ENCODE measurements at regions not wholly inside any gene's neighbourhood (a gene's known extent, or its start where the extent isn't known, plus 50 kb on each side); places are given as distances from the start of the nearest gene placed in this dataset.

DNA sequence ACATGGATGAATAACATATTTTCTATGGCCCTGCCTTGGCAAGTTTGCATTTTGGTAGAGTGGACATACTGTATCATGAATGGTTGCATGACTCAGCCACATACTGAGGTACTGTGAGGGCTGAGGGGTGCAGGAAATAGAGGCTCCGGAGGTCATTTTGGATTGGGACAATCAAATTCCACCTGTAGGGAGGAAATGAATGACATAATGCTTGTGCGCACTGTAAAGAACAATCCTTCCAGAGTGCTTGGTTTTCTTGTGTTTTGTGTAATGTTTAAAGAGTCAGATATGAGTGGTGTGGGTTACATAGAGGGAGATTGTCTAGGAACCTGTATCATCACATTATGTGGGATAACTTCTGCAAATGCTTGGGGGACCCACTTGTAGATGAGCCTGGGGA, 329.9 kb upstream of the PROX1 start:
- TF ChIP-seq ZNF121 (CRISPR knock-in tag; IDR thresholded peaks at IDR 0.05) (no peak), ZNF317 (CRISPR knock-in tag; IDR thresholded peaks at IDR 0.05; ENCODE audit: borderline replicate concordance, low read depth) (no peak), ZSCAN18 (CRISPR knock-in tag; IDR thresholded peaks at IDR 0.05) (no peak), ATF1 (CRISPR knock-in tag; IDR thresholded peaks at IDR 0.05) (no peak), ZNF138 (CRISPR knock-in tag; conservative IDR thresholded peaks at IDR 0.05) (no peak), JUN (CRISPR knock-in tag; IDR thresholded peaks at IDR 0.05) (no peak), SOX15 (CRISPR knock-in tag; IDR thresholded peaks at IDR 0.05) (no peak), NR3C1 (CRISPR knock-in tag; conservative IDR thresholded peaks at IDR 0.05; ENCODE audit: low read depth) (no peak), NR1H2 (CRISPR knock-in tag; IDR thresholded peaks at IDR 0.05) (no peak)
- TF ChIP-seq, protein P1, sequence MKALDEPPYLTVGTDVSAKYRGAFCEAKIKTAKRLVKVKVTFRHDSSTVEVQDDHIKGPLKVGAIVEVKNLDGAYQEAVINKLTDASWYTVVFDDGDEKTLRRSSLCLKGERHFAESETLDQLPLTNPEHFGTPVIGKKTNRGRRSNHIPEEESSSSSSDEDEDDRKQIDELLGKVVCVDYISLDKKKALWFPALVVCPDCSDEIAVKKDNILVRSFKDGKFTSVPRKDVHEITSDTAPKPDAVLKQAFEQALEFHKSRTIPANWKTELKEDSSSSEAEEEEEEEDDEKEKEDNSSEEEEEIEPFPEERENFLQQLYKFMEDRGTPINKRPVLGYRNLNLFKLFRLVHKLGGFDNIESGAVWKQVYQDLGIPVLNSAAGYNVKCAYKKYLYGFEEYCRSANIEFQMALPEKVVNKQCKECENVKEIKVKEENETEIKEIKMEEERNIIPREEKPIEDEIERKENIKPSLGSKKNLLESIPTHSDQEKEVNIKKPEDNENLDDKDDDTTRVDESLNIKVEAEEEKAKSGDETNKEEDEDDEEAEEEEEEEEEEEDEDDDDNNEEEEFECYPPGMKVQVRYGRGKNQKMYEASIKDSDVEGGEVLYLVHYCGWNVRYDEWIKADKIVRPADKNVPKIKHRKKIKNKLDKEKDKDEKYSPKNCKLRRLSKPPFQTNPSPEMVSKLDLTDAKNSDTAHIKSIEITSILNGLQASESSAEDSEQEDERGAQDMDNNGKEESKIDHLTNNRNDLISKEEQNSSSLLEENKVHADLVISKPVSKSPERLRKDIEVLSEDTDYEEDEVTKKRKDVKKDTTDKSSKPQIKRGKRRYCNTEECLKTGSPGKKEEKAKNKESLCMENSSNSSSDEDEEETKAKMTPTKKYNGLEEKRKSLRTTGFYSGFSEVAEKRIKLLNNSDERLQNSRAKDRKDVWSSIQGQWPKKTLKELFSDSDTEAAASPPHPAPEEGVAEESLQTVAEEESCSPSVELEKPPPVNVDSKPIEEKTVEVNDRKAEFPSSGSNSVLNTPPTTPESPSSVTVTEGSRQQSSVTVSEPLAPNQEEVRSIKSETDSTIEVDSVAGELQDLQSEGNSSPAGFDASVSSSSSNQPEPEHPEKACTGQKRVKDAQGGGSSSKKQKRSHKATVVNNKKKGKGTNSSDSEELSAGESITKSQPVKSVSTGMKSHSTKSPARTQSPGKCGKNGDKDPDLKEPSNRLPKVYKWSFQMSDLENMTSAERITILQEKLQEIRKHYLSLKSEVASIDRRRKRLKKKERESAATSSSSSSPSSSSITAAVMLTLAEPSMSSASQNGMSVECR (CRISPR knock-in tag; IDR thresholded peaks at IDR 0.05; ENCODE audit: borderline replicate concordance) = no peak
- TF ChIP-seq, protein P2, sequence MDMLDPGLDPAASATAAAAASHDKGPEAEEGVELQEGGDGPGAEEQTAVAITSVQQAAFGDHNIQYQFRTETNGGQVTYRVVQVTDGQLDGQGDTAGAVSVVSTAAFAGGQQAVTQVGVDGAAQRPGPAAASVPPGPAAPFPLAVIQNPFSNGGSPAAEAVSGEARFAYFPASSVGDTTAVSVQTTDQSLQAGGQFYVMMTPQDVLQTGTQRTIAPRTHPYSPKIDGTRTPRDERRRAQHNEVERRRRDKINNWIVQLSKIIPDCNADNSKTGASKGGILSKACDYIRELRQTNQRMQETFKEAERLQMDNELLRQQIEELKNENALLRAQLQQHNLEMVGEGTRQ (CRISPR knock-in tag; IDR thresholded peaks at IDR 0.05) = no peak
- ATAC-seq = no peak

DNA sequence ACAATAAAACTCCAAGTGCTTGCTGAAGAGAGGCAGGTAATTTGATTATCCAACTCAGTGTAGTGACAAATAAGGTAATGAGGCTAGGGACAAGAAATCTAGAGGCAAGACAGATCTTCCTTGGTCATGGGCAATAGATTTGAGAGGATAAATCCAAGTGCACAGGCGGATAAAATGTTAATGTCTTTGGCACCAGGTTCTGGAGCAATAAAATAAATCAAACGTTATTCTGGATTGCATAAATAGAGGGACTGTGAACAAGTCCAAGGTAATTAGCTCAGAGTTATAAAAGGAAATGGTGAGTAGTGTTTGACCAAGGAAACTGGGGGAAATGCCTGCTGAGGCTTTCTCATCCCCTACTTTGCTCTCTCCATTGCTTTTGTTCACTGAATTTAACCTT, 329.3 kb upstream of the PROX1 start:
- no peaks in the 10 kb centered on the region for H3K36me3 Mint-ChIP-seq
- ChIA-PET POLR2A (no interaction called here), CTCF (no interaction called here)
- no peaks in the 10 kb centered on the region for H3K9me3 Mint-ChIP-seq
- H3K4me3 Mint-ChIP-seq = no peak overlapping the region
- no peak for ATAC-seq
- no peak overlapping the region for H3K27ac Mint-ChIP-seq
- no peaks in the 10 kb centered on the region for H3K27me3 Mint-ChIP-seq (ENCODE audit: low read depth)
- H3K4me1 Mint-ChIP-seq = peaks cover 4% of the 10 kb centered on the region
- no peak for DNase-seq (ENCODE audit: low spot score)
- TF ChIP-seq CREM (CRISPR knock-in tag; IDR thresholded peaks at IDR 0.05) (no peak), SMAD3 (CRISPR knock-in tag; IDR thresholded peaks at IDR 0.05; ENCODE audit: borderline replicate concordance) (no peak), ERG (CRISPR knock-in tag; IDR thresholded peaks at IDR 0.05) (no peak), KAT7 (CRISPR knock-in tag; IDR thresholded peaks at IDR 0.05; ENCODE audit: borderline replicate concordance) (no peak), MYBL2 (CRISPR knock-in tag; IDR thresholded peaks at IDR 0.05) (no peak), ELF4 (CRISPR knock-in tag; IDR thresholded peaks at IDR 0.05; ENCODE audit: low read depth) (no peak), ZNF396 (CRISPR knock-in tag; IDR thresholded peaks at IDR 0.05; ENCODE audit: borderline replicate concordance) (no peak), ZNF263 (CRISPR knock-in tag; IDR thresholded peaks at IDR 0.05; ENCODE audit: low read depth) (no peak), NFATC4 (CRISPR knock-in tag; IDR thresholded peaks at IDR 0.05) (no peak), CDX4 (CRISPR knock-in tag; IDR thresholded peaks at IDR 0.05; ENCODE audit: borderline replicate concordance) (no peak)
- TF ChIP-seq, protein P3, sequence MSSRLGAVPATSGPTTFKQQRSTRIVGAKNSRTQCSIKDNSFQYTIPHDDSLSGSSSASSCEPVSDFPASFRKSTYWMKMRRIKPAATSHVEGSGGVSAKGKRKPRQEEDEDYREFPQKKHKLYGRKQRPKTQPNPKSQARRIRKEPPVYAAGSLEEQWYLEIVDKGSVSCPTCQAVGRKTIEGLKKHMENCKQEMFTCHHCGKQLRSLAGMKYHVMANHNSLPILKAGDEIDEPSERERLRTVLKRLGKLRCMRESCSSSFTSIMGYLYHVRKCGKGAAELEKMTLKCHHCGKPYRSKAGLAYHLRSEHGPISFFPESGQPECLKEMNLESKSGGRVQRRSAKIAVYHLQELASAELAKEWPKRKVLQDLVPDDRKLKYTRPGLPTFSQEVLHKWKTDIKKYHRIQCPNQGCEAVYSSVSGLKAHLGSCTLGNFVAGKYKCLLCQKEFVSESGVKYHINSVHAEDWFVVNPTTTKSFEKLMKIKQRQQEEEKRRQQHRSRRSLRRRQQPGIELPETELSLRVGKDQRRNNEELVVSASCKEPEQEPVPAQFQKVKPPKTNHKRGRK (CRISPR knock-in tag; IDR thresholded peaks at IDR 0.05; ENCODE audit: borderline replicate concordance) = no peak
- TF ChIP-seq, protein P4, sequence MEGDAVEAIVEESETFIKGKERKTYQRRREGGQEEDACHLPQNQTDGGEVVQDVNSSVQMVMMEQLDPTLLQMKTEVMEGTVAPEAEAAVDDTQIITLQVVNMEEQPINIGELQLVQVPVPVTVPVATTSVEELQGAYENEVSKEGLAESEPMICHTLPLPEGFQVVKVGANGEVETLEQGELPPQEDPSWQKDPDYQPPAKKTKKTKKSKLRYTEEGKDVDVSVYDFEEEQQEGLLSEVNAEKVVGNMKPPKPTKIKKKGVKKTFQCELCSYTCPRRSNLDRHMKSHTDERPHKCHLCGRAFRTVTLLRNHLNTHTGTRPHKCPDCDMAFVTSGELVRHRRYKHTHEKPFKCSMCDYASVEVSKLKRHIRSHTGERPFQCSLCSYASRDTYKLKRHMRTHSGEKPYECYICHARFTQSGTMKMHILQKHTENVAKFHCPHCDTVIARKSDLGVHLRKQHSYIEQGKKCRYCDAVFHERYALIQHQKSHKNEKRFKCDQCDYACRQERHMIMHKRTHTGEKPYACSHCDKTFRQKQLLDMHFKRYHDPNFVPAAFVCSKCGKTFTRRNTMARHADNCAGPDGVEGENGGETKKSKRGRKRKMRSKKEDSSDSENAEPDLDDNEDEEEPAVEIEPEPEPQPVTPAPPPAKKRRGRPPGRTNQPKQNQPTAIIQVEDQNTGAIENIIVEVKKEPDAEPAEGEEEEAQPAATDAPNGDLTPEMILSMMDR (IDR thresholded peaks at IDR 0.05) = no peak
- TF ChIP-seq, protein P5, sequence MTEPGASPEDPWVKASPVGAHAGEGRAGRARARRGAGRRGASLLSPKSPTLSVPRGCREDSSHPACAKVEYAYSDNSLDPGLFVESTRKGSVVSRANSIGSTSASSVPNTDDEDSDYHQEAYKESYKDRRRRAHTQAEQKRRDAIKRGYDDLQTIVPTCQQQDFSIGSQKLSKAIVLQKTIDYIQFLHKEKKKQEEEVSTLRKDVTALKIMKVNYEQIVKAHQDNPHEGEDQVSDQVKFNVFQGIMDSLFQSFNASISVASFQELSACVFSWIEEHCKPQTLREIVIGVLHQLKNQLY (CRISPR knock-in tag; IDR thresholded peaks at IDR 0.05) = no peak

More for the DNA sequence above, 329.9 kb upstream of the PROX1 start:
- Mint-ChIP-seq H3K27ac (no peak overlapping the region), H3K9me3 (no peaks in the 10 kb centered on the region), H3K4me3 (no peak overlapping the region), H3K36me3 (no peaks in the 10 kb centered on the region), H3K4me1 (peaks cover 4% of the 10 kb centered on the region), H3K27me3 (ENCODE audit: low read depth) (no peaks in the 10 kb centered on the region)
- ChIA-PET POLR2A (no interaction called here), CTCF (no interaction called here)
- no peak for DNase-seq (ENCODE audit: low spot score)
